GM21515 (cell line): ENCODE measurements at regions not wholly inside any gene's neighbourhood (a gene's known extent, or its start where the extent isn't known, plus 50 kb on each side); places are given as distances from the start of the nearest gene placed in this dataset.

Source experiments
- ATAC-seq: cut with Tn5 transposase; IDR thresholded peaks from one replicate; pipeline ENCODE4 v1.9.1; 2021; ENCODE audit not compliant: unreplicated experiment

DNA sequence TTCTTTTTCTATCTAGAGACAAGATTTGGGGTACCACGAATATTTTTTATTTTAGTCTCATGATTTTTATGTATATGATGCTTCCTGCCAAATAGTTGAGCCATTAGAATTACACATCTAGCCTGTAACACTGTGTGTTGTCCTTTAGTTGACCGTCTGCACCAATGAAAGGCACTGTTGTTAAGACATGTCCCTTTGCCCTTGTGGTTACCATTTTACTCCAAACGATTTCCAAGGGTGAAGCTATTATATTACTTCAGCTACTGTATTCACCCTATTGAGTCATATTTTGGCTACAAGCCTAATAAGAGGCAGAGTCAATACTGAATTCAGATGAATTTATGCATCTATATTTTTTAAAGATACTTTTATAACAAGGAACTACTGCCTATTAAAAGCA lies 207.6 kb downstream of the CETN3 start:
- ATAC-seq, result no peak

DNA sequence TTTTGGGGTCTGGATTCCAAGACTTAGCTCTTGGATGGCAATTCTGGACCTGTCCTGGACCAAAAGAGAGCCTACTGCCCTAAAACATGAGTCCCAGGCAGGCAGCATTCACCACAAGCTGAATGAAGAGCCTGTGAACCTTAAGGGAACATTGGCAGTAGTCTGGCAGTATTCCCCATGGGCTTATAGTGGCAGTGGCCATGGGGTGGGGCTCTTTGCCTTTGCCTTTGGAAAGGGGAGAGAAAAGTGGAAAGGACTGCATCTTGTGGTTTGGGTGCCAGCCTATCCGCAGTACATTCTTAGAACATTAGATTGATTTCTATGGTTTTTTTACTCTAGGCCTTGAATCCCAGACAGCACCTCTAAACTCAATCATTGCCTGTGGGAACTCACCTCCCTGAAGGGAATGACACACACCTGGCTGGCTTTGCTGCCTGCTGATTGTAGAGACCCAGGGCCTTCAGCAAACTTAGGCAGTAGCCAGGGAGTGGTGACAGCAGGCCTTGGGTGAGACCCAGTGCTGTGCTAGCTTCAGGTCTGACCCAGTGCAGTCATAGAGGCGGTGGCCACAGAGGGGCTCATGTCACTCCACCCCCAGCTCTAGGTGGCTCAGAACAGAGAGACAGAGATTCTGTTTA lies 216.3 kb downstream of the CETN3 start:
- no peak for ATAC-seq

DNA sequence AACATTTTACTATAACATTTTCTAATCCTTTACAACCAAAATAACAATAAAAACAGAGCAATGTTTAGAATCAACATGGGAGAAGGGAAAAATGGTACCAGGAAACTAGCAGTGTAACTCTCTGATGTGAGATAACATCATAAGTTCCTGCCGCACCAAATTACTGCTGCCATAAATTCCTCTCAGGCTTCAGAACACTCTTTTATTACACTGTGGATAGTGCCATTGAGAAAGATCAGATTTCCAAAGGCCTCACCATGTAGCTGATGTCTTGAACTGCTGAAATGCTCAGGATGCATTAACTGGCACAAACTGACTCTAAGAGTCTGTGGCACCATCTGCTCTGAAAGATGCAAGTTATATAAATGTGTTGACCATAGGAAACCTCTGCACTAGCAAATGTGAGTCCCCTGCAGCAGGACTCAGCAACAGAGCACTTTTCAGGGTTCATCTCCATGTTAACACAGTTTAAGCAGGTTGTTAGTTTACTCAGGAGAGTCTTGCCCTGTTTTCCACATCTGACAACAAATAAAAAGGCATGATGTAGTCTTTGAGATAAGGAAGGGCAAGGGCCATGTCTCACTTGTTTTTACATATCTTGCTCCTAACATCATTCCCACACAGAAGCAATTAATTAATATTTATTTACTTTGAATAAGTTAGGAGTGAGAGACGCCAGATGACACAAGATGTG lies 218.1 kb downstream of the CETN3 start:
- no peak for ATAC-seq

- no peak for ATAC-seq
Measured at GRCh38 chr5:90185897-90186468, 223.6 kb downstream of the CETN3 start.

DNA sequence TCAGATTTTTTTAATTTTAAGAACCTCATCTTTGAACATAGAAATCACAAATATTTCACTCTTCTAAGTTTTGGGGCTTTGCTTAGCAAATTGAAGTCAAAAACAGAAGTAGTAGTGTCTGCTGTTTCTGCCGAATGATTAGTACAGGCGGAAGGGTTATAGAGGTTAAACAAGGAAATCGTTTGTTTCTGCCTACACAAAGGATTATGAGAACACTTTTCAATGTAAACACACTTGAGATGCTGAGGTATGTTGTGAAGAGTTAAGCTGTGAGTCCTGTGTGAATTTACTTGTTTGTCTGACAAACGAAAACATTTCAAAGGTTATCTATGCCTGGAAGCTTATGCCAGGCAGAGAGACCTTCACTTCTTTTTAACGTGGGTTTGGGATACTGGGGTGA lies 224.8 kb downstream of the CETN3 start:
- no peak for ATAC-seq

DNA sequence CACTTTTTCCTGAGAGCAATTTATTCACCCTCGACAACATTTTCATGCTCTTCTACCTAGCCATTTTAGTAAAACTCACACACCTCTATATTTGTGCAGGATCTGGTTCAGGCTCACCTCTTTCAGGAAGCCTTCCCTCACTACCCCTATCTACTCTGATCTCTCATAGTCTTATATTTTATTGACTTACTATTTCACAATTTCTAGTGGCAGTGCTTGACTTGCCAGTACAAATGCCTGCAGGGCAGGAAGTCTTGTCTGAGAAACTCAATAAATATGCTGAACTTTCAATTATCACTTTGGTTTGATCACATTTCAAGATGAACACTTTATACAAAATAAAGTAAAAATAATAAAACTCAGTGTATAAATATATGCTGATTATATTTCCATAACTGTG lies 226.8 kb downstream of the CETN3 start:
- no peak for ATAC-seq

GRCh38 chr5:90174236-90174635 lies 235.3 kb downstream of the CETN3 start:
- ATAC-seq, result no peak

DNA sequence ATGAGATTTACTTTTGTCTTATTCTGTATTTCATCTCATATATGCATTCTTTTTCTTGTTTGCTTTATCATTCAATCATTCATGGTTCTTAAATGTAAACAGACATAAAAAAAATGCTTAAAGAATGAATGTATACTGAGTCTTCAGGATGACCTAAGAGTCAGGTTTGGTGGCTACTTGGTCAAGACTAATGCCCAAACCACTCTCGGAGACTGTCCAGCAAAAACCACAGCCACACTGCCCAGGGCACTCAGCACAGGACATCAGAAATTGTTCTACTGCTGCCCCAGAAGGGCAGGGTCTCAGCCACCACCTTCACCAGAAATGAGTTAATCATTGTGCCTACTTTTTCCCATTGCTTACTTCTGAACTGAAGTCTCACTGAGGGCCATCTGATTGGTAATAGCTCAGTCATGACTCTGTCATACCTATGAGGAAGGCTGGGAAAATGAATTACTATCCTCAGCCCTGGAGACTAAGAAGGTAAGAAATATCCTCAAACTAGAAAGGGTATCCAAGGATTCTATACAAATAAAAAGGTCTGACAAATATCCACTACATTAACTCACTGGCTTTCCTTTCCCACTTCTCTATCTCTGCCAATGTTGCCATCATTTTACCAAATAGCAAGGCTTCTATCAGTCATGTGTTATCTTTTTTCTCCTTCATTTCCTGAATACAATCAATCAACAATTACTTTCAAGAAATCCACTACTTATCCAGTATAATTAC lies 236.1 kb downstream of the CETN3 start:
- no peak for ATAC-seq

DNA sequence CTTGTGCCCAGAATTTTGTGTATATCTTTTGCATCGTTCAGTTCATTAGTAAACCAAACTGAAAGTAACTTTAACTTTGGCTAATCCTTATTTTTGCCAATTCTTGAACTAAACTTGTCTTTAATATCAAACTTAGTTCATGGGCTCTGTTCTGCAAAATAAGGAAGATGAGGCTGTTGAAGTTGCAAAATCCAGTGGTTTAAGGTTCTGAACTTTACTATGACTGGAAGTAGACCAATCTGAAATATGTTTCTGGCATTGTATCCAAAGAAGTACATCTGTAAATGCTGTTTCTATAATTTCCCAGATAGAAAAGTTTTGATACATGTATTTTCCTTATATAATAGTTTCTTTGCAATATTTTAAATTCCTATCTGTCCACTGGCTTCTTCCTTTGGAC lies 238.1 kb downstream of the CETN3 start:
- no peak for ATAC-seq

- ATAC-seq, result no peak
Measured at GRCh38 chr5:90170261-90170660, 239.3 kb downstream of the CETN3 start.

DNA sequence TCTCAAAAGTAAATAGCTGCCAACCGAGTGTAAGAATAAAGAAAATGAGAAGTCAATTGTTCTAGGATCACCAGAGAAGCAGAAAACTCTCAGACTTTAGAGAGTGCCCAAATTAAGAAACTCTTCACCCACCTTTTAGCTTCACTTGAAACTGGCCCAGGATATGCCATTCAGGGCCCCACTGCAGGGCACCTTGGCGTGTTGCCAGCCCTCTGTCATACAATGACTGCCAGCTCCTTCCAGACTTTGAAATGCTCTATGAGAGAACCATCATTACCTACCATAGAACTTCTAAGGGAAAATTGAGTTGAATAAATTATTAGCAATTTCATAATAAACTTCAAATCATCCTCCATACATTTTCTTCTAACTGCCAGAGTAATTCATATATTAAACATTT lies 240.5 kb downstream of the CETN3 start:
- no peak for ATAC-seq

- no peak for ATAC-seq
Measured at GRCh38 chr5:90168399-90168798, 241.2 kb downstream of the CETN3 start.

- no peak for ATAC-seq
Measured at GRCh38 chr5:90166816-90167215, 242.7 kb downstream of the CETN3 start.

DNA sequence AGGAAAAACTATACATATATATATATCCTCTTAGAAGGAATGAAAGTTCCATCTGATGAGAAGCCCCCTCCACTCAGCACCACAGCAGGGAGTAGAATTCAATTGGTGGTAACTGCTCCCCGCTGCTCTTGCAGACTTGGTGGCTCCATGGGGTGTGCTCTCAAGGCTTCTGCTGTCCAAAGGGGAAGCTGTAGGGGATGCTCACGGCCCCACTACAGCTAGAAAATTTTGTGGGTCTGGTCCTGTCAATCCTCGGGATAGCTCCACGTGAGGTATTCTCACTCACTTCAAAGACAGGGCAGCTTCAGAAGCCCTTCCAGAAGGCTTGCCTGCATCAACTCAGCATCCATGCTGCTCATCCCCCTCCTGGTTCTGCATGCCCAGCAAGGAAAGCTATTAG lies 247.2 kb downstream of the CETN3 start:
- ATAC-seq, result no peak

GRCh38 chr5:90161414-90161813 lies 248.1 kb downstream of the CETN3 start:
- ATAC-seq, result no peak

- no peak for ATAC-seq
Measured at GRCh38 chr5:90158131-90158530, 251.4 kb downstream of the CETN3 start.

DNA sequence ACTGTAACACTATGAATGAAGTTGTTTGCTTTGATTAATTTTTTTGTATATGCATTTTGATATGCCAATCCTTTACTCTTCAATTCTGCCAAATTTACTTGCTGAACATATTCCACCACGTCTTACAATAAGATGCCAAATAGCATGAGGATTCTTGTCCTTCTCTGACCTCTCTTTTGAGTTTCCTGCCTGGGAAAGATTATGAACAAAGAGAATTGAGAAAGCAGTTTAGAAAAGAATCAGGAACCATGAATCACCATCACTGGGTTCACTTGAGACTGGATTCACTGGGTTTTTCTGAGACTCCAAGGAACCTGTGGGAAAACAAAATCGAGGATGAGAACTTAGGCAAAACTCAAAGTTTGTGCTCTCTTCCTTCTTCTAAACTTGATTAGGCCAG lies 256.5 kb downstream of the CETN3 start:
- no peak for ATAC-seq

- ATAC-seq, result no peak
Measured at GRCh38 chr5:90144625-90145327, 264.8 kb downstream of the CETN3 start.

DNA sequence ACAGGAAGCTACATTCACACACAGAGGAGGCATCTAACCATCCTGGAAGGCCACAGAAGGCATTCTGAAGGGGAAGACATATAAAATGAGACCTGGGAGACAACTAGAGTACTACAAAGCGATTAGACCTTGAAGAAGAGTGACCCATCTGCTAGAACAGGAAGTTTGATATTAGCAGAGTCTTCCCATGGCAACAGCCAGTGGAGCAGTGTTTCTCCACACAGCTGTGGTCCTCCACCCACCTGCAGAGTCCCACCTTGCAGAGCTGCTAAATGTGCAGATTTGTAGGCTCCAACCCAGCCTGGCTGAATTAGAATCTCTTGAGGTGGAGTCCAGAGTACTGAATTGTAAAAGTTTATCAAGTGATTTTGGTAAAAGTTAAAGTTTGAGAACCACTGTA lies 267.0 kb downstream of the CETN3 start:
- ATAC-seq, result no peak

GRCh38 chr5:90141984-90142383 lies 267.6 kb downstream of the CETN3 start:
- no peak for ATAC-seq

- ATAC-seq, result no peak
Measured at GRCh38 chr5:90136952-90137528, 272.5 kb downstream of the CETN3 start.
